Mucosa of descending colon (tissue), 3 donors: ENCODE measurements at regions not wholly inside any gene's neighbourhood (a gene's known extent, or its start where the extent isn't known, plus 50 kb on each side); places are given as distances from the start of the nearest gene placed in this dataset.

Experiments
- ATAC-seq: fragments of 200-7000 bp; cut with Tn5 transposase; one replicate; pipeline ENCODE4 v1.9.1; 2020; ENCODE audit warnings: mild to moderate bottlenecking, moderate library complexity
- DNase-seq, 3 donors: peaks; one replicate each; pipeline ENCODE4 v3.0.0-alpha.2; 2020
- H3K36me3 ChIP-seq: fragments of 200-600 bp; one replicate; pipeline ENCODE4 v1.8.0; 2021; ENCODE audit warnings: low read depth, mild to moderate bottlenecking
- H3K4me1 ChIP-seq: fragments of 200-600 bp; one replicate; pipeline ENCODE4 v1.8.0; 2021; ENCODE audit warnings: low read depth, mild to moderate bottlenecking
- H3K4me3 ChIP-seq: fragments of 200-600 bp; one replicate; pipeline ENCODE4 v1.8.0; 2021; ENCODE audit warnings: mild to moderate bottlenecking
- H3K9me3 ChIP-seq: fragments of 200-600 bp; one replicate; pipeline ENCODE4 v1.8.0; 2021; ENCODE audit warnings: mild to moderate bottlenecking
- intact Hi-C, 2 donors: fragments of 100-400 bp; cut with DNase I in 1 of 2; cut with micrococcal nuclease in 1 of 2; formaldehyde crosslinking; loops; one replicate each; pipeline versions ENCODE4 v1.11.0 to v1.11.1; 2022; cut with DNase I, micrococcal nuclease
- TF ChIP-seq, protein P1 (sequence below): fragments of 200-600 bp; IDR thresholded peaks from one replicate; pipeline ENCODE4 v1.8.0; 2022; ENCODE audit warnings: antibody characterized with exemption, mild to moderate bottlenecking
- donor health status: DM: no; HTN: no; CAD: no; lungs with moderate emphysema.
- donor health status: DM: no; HTN: no; CAD: no.
- donor health status: DM: no; HTN: yes; CAD: no.

DNA sequence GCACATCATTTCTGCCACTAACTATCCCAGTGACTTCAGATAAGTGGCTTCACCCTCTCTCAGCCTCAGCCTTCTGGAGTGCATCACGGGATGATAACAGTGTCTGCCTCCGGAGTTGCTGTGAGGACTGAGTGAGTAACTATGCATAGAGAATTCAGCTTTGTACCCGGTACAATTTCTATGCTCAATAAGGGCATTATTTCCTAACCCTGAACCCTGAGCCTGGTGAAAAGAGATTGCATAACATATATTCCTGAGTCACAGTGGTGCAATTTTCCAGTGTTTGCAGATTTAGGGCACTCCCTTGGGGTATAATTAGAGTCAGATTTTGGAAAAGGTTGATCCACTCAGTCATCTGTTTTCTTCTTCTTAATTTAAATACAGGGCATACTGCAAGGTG lies 181.1 kb downstream of the PTPN11 start:
- TF ChIP-seq, protein P1, sequence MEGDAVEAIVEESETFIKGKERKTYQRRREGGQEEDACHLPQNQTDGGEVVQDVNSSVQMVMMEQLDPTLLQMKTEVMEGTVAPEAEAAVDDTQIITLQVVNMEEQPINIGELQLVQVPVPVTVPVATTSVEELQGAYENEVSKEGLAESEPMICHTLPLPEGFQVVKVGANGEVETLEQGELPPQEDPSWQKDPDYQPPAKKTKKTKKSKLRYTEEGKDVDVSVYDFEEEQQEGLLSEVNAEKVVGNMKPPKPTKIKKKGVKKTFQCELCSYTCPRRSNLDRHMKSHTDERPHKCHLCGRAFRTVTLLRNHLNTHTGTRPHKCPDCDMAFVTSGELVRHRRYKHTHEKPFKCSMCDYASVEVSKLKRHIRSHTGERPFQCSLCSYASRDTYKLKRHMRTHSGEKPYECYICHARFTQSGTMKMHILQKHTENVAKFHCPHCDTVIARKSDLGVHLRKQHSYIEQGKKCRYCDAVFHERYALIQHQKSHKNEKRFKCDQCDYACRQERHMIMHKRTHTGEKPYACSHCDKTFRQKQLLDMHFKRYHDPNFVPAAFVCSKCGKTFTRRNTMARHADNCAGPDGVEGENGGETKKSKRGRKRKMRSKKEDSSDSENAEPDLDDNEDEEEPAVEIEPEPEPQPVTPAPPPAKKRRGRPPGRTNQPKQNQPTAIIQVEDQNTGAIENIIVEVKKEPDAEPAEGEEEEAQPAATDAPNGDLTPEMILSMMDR: no peak
- ATAC-seq: no peak

DNA sequence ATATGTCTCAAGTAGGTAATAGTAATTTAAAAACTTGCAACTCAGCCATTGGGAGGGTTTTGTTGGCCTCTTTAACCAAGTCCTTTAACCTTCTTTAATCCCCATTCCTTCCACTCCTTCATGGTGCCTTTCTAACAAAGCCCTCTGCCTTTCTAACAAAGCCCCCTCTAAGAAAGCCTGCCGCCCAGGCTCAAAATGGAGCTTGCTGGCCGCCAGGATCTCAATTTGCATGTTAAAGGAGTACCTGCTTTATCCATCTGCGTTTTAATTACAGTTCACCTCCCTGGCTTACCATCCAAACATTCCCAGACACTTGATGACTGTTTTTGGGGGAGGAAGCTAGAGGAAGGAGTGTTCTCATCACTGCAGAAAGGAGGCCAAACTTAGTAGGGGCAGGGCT lies 183.4 kb downstream of the PTPN11 start:
- DNase-seq (no peak), ATAC-seq (no peak)
- Histone ChIP-seq H3K36me3 (no peaks in the 10 kb centered on the region), H3K4me3 (no peak overlapping the region), H3K4me1 (no peaks in the 10 kb centered on the region), H3K9me3 (no peaks in the 10 kb centered on the region)
- TF ChIP-seq, protein P1: no peak
- intact Hi-C loops: no loop called here

More for the DNA sequence above, 181.1 kb downstream of the PTPN11 start:
- no peaks in the 10 kb centered on the region for H3K36me3 ChIP-seq
- no peaks in the 10 kb centered on the region for H3K9me3 ChIP-seq
- DNase-seq: no peak
- H3K4me1 ChIP-seq: no peaks in the 10 kb centered on the region
- intact Hi-C loops: no loop called here
- H3K4me3 ChIP-seq: no peak overlapping the region

DNA sequence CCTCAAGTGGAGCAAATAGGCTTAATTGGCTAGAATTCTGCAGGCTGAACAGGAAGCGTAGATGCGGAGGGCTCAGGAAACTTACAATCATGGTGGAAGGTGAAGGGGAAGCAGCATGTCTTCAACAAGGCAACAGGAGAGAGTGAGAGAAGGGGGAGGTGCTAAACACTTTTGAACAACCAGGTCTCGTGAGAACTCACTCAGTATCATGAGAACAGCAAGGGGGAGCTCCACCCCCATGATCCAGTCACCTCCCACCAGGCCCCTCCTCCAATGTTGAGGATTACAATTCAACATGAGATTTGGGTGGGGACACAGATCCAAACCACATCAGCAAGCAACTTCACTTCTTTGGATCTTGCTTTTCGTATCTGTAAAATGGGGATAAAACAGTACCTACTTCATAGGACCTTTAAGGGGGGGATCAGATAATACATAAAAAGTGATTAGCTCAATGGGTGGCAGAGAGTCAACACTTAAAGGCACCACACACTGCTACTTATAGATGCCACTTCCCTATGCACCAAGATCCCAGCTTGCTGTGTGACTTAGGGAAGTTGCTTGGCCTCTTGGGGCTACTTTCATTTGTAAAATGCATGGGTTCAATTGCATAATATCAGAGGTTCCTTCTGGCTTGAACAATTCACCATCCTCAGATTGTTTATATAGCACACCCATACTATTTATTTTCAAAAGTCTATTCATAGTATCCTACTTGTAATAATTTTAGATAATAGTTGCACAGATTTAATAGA lies 184.8 kb upstream of the RPH3A start:
- DNase-seq (no peak), ATAC-seq (no peak)
- Histone ChIP-seq H3K36me3 (no peaks in the 10 kb centered on the region), H3K4me3 (no peak overlapping the region), H3K4me1 (no peaks in the 10 kb centered on the region), H3K9me3 (no peaks in the 10 kb centered on the region)
- intact Hi-C loops: no loop called here
- TF ChIP-seq, protein P1: no peak

DNA sequence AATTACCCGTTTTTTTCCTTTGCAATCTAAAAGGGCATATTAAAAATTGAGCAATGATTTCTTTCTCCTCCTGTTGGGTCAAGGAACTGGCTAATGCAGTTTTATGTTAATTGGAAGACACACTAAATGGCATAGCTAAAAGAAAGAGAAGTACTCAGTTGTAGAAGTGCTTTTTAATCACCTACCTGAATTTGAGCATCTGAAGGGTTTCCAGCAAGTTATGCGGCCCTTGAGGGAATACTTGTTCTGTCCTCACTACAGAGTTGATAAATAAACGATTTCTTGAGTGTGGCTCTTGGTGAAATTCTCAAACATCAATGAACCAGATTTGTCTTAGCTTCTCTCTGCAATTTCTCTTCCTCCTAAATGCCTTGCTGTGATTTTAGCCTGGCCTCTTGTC lies 184.1 kb upstream of the RPH3A start:
- intact Hi-C loops: no loop called here
- ATAC-seq (no peak), DNase-seq (no peak)
- Histone ChIP-seq H3K4me3 (no peak overlapping the region), H3K9me3 (no peaks in the 10 kb centered on the region), H3K36me3 (no peaks in the 10 kb centered on the region), H3K4me1 (no peaks in the 10 kb centered on the region)
- TF ChIP-seq, protein P1: no peak

DNA sequence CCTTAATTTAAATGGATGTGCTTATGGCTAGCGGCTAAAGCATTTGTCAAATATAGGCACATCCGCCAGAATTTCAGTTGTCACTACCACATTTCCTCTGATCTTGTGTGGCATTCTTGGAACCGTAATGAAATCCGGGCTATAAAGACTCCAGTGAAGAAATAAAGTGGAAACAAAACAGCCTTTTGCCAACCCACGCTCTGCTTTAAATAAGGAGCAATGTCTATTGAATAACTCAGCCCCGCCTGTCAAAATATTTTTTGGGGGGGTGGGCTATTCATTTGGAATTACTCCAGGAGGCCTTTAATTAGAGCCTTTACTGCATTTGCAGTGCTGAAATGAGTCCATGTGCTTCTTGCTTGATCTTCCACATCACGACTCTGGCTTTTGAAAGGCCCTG lies 179.6 kb upstream of the RPH3A start:
- intact Hi-C loops: no loop called here
- ATAC-seq (no peak), DNase-seq (no peak)
- Histone ChIP-seq H3K9me3 (no peaks in the 10 kb centered on the region), H3K4me1 (no peaks in the 10 kb centered on the region), H3K4me3 (no peak overlapping the region), H3K36me3 (no peaks in the 10 kb centered on the region)
- TF ChIP-seq, protein P1: no peak
